ENCODE measurements at regions not wholly inside any gene's neighbourhood (a gene's known extent, or its start where the extent isn't known, plus 50 kb on each side); places are given as distances from the start of the nearest gene placed in this dataset.
"Not testable (repeated sequence)": the region's sequence is repeated elsewhere in the genome, so short reads cannot be mapped to it uniquely, and the experiment has no call there.

GRCh38 chr11:47928426-47928825 is 51.9 kb upstream of the PTPRJ start:
- peaks cover 34 to 68% (median 56%) of the 10 kb centered on the region in 10 experiments for H3K4me1 ChIP-seq
- H3K27ac ChIP-seq: peak overlapping the region; percentile 71 to 91 (median 85)
- no peaks in the 10 kb centered on the region for H3K27me3 ChIP-seq
- H3K9ac ChIP-seq: peak overlapping the region; percentile 58 to 79 (median 74); a peak in 21 of 22 replicates
- H3K36me3 ChIP-seq: no peaks in the 10 kb centered on the region
- peak in 9 of 11 experiments; percentile 50 to 87 (median 71); a peak in 14 of 22 replicates for TF ChIP-seq Cebpa-rat (IDR thresholded peaks at IDR 0.05)
- peak overlapping the region in 7 of 10 experiments; percentile 2 to 47 (median 18); a peak in 8 of 20 replicates for H3K4me3 ChIP-seq
- H4K20me1 ChIP-seq: no peaks in the 10 kb centered on the region
- no peaks in the 10 kb centered on the region for H3K9me3 ChIP-seq (replicated peaks in 1 of 11)
- H3K4me2 ChIP-seq: peak overlapping the region; percentile 68 to 92 (median 81)

- H3K9ac ChIP-seq: peak overlapping the region in 2 of 11 experiments; percentile 26 to 31; a peak in 4 of 22 replicates
- H3K9me3 ChIP-seq (replicated peaks in 1 of 11): no peaks in the 10 kb centered on the region
- peaks cover 55 to 86% (median 71%) of the 10 kb centered on the region in 10 experiments for H3K4me1 ChIP-seq
- H3K27me3 ChIP-seq: no peaks in the 10 kb centered on the region
- H3K27ac ChIP-seq: peak overlapping the region in 3 of 11 experiments; percentile 2 to 49 (median 11); a peak in 5 of 22 replicates
- H3K36me3 ChIP-seq: no peaks in the 10 kb centered on the region
- no peak overlapping the region for H3K4me3 ChIP-seq
- H4K20me1 ChIP-seq: no peaks in the 10 kb centered on the region
- H3K4me2 ChIP-seq: peak overlapping the region; percentile 5 to 79 (median 34); a peak in 18 of 22 replicates
- no peak for TF ChIP-seq Cebpa-rat (IDR thresholded peaks at IDR 0.05)
Measured at GRCh38 chr11:47924184-47924691, 56.1 kb upstream of the PTPRJ start.

- Histone ChIP-seq H3K4me2 (peak overlapping the region in 7 of 11 experiments; percentile 14 to 79 (median 53); a peak in 10 of 22 replicates), H3K9me3 (replicated peaks in 1 of 11) (no peaks in the 10 kb centered on the region), H3K4me1 (peaks cover 55 to 86% (median 71%) of the 10 kb centered on the region in 10 experiments)
Measured at GRCh38 chr11:47923667-47924066, 56.7 kb upstream of the PTPRJ start.

GRCh38 chr11:47921080-47921555 is 59.2 kb upstream of the PTPRJ start:
- H3K27ac ChIP-seq: peak overlapping the region in 9 of 11 experiments; percentile 73 to 85 (median 78); a peak in 15 of 22 replicates
- H3K4me2 ChIP-seq: peak overlapping the region; percentile 66 to 93 (median 78)
- not testable (repeated sequence) for H3K36me3 ChIP-seq; H4K20me1 ChIP-seq; H3K9me3 ChIP-seq (replicated peaks in 1 of 11); H3K4me3 ChIP-seq; H3K27me3 ChIP-seq
- peaks cover 63 to 88% (median 75%) of the 10 kb centered on the region in 10 experiments for H3K4me1 ChIP-seq
- H3K9ac ChIP-seq: peak overlapping the region in 1 of 11 experiments; percentile 3; a peak in 1 of 22 replicates

More at GRCh38 chr11:47923667-47924066, 56.7 kb upstream of the PTPRJ start:
- Histone ChIP-seq H3K9ac (peak overlapping the region in 1 of 11 experiments; percentile 31; a peak in 1 of 22 replicates), H3K27me3 (no peaks in the 10 kb centered on the region), H3K27ac (peak overlapping the region in 3 of 11 experiments; percentile 11 to 49 (median 16); a peak in 3 of 22 replicates), H3K36me3 (no peaks in the 10 kb centered on the region), H4K20me1 (no peaks in the 10 kb centered on the region), H3K4me3 (no peak overlapping the region)
- TF ChIP-seq Cebpa-rat (IDR thresholded peaks at IDR 0.05): no peak

GRCh38 chr11:47918882-47919495 is 61.4 kb upstream of the PTPRJ start:
- Histone ChIP-seq H3K27me3 (no peaks in the 10 kb centered on the region), H3K4me3 (no peak overlapping the region), H3K4me1 (peaks cover 64 to 99% (median 84%) of the 10 kb centered on the region in 10 experiments), H3K4me2 (peak overlapping the region; percentile 66 to 93 (median 78)), H4K20me1 (no peaks in the 10 kb centered on the region), H3K36me3 (no peaks in the 10 kb centered on the region), H3K9me3 (replicated peaks in 1 of 11) (no peaks in the 10 kb centered on the region), H3K27ac (peak overlapping the region; percentile 67 to 85 (median 78); a peak in 20 of 22 replicates), H3K9ac (peak overlapping the region in 8 of 11 experiments; percentile 52 to 67 (median 58); a peak in 11 of 22 replicates)
- no peak for TF ChIP-seq Cebpa-rat (IDR thresholded peaks at IDR 0.05)

- H3K9me3 ChIP-seq (replicated peaks in 1 of 11): no peaks in the 10 kb centered on the region
- H3K9ac ChIP-seq: peak overlapping the region; percentile 38 to 67 (median 56); a peak in 19 of 22 replicates
- no peak for TF ChIP-seq Cebpa-rat (IDR thresholded peaks at IDR 0.05)
- no peaks in the 10 kb centered on the region for H3K27me3 ChIP-seq
- no peaks in the 10 kb centered on the region for H4K20me1 ChIP-seq
- peak overlapping the region; percentile 66 to 93 (median 78) for H3K4me2 ChIP-seq
- H3K4me3 ChIP-seq: peak overlapping the region in 4 of 10 experiments; percentile 9 to 33 (median 16); a peak in 3 of 20 replicates
- H3K27ac ChIP-seq: peak overlapping the region; percentile 67 to 85 (median 78); a peak in 21 of 22 replicates
- H3K4me1 ChIP-seq: peaks cover 57 to 99% (median 85%) of the 10 kb centered on the region in 10 experiments
- no peaks in the 10 kb centered on the region for H3K36me3 ChIP-seq
Measured at GRCh38 chr11:47918370-47918690, 62.0 kb upstream of the PTPRJ start.

- Histone ChIP-seq H3K36me3 (no peaks in the 10 kb centered on the region), H3K4me1 (peaks cover 60 to 99% (median 88%) of the 10 kb centered on the region in 10 experiments), H3K27me3 (no peaks in the 10 kb centered on the region), H3K27ac (peak overlapping the region; percentile 67 to 85 (median 78); a peak in 21 of 22 replicates), H3K4me2 (peak overlapping the region; percentile 66 to 93 (median 78)), H4K20me1 (no peaks in the 10 kb centered on the region), H3K9me3 (replicated peaks in 1 of 11) (no peaks in the 10 kb centered on the region), H3K9ac (peak overlapping the region; percentile 38 to 67 (median 56); a peak in 20 of 22 replicates), H3K4me3 (peak overlapping the region in 4 of 10 experiments; percentile 9 to 33 (median 16); a peak in 3 of 20 replicates)
- TF ChIP-seq Cebpa-rat (IDR thresholded peaks at IDR 0.05): no peak
Measured at GRCh38 chr11:47917599-47918369, 62.6 kb upstream of the PTPRJ start.

GRCh38 chr11:47916361-47916841 is 64.0 kb upstream of the PTPRJ start:
- Histone ChIP-seq H3K4me1 (peaks cover 72 to 99% (median 85%) of the 10 kb centered on the region in 10 experiments), H3K4me2 (peak overlapping the region in 10 of 11 experiments; percentile 32 to 93 (median 84); a peak in 19 of 22 replicates), H3K27me3 (no peaks in the 10 kb centered on the region), H3K36me3 (no peaks in the 10 kb centered on the region), H3K9ac (peak overlapping the region in 4 of 11 experiments; percentile 51 to 63 (median 60); a peak in 9 of 22 replicates), H4K20me1 (no peaks in the 10 kb centered on the region), H3K9me3 (replicated peaks in 1 of 11) (no peaks in the 10 kb centered on the region), H3K4me3 (no peak overlapping the region), H3K27ac (peak overlapping the region in 9 of 11 experiments; percentile 27 to 85 (median 74); a peak in 17 of 22 replicates)
- no peak for TF ChIP-seq Cebpa-rat (IDR thresholded peaks at IDR 0.05)

Measured in BLaER1 treated with 17β-estradiol and CSF1 and Interleukin-3, amounts not matched to agents 10 nM and 100 nM (cell line).